Testis (tissue), 2 donors: ENCODE measurements at regions not wholly inside any gene's neighbourhood (a gene's known extent, or its start where the extent isn't known, plus 50 kb on each side); places are given as distances from the start of the nearest gene placed in this dataset.

Experiments used
- POLR2A ChIP-seq: fragments of 450-650 bp; IDR thresholded peaks from one replicate; pipeline ENCODE4 v1.6.1; 2017; ENCODE audit warnings: antibody characterized with exemption, mild to moderate bottlenecking, moderate library complexity
- TF ChIP-seq, protein P1 (sequence below), 3 experiments: fragments of 450-650 bp in 2 of 3; fragments of 200-600 bp in 1 of 3; sonication (generic) in 1 of 3; IDR thresholded peaks; one replicate each; pipeline ENCODE4 v1.5.1; 2016 to 2019; ENCODE audit warnings: antibody characterized with exemption in 3 of 3, mild to moderate bottlenecking in 2 of 3, moderate library complexity in 1 of 3

DNA sequence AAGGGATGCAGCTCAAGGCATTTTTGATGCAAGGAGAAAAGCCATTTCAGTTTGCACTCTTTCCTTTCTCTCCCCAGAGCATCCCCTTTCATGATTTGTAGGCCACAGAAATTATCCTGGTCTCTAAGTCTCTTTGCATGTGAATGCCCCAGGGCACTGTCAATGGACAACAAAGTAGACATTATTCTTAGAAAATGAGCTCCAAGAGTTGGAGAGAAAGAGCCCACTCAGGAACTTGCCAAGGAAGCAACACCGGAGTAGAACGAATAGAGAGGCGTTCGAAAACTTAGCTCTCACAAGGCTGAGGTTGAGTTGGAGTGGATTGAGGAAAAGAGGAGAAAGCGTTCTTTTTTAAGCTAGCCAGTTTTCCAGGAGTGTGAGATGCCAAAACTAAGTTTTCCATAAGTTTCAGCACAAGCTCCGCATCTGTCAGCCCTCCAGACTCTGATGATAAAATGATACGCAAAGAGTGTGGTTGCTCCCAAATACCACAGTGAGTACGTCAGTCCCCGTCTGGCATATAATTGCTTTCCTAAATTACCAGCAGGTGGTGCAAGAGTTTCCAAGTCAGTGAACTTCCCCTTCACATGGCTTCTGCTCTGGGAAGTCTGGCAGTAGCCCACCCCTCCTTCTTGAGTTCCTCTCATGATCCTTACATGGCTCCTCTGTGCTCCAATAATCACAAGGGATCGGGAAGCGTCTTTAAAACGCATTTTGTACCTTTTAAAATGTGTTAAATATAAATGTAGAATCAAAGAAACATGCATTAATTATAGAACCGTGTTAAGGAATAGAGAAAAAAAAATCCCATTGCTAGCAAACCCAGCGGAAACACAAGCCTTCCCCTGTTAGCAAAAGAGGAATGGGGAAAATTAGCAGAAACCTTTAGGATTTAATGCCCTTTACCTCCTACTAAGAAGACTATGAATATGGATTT is 1060.6 kb upstream of the FANCL start:
- no peak for TF ChIP-seq POLR2A
- TF ChIP-seq, protein P1, sequence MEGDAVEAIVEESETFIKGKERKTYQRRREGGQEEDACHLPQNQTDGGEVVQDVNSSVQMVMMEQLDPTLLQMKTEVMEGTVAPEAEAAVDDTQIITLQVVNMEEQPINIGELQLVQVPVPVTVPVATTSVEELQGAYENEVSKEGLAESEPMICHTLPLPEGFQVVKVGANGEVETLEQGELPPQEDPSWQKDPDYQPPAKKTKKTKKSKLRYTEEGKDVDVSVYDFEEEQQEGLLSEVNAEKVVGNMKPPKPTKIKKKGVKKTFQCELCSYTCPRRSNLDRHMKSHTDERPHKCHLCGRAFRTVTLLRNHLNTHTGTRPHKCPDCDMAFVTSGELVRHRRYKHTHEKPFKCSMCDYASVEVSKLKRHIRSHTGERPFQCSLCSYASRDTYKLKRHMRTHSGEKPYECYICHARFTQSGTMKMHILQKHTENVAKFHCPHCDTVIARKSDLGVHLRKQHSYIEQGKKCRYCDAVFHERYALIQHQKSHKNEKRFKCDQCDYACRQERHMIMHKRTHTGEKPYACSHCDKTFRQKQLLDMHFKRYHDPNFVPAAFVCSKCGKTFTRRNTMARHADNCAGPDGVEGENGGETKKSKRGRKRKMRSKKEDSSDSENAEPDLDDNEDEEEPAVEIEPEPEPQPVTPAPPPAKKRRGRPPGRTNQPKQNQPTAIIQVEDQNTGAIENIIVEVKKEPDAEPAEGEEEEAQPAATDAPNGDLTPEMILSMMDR (IDR thresholded peaks at IDR 0.05), result peak in 2 of 3 experiments; percentile 38 to 56
